Activated CD8-positive, alpha-beta memory T cell treated with anti-CD3 and anti-CD28 coated beads, Interleukin-2, amount 10 ng/mL, durations not matched to agents 7 days and 5 days (primary cell): ENCODE measurements at regions not wholly inside any gene's neighbourhood (a gene's known extent, or its start where the extent isn't known, plus 50 kb on each side); places are given as distances from the start of the nearest gene placed in this dataset.

Experiments used
- ATAC-seq: fragments of 150-1000 bp; cut with Tn5 transposase; one replicate; pipeline ENCODE4 v1.10.0; 2021; ENCODE audit warnings: moderate library complexity
- CTCF ChIA-PET: fragments of 350-600 bp; sonication (Branson Sonifier 250); formaldehyde crosslinking; loops from one replicate; lab custom pipeline; 2021; ENCODE audit warnings: antibody characterized with exemption; lab: Charles Lee
- DNase-seq: peaks from one replicate; pipeline ENCODE4 v3.0.0-alpha.2; 2020
- H3K27ac Mint-ChIP-seq: one replicate; pipeline ENCODE4 v1.8.0; 2021; ENCODE audit warnings: mild to moderate bottlenecking, mixed read lengths
- H3K27me3 Mint-ChIP-seq: one replicate; pipeline ENCODE4 v1.8.0; 2021; ENCODE audit warnings: mixed read lengths
- H3K36me3 Mint-ChIP-seq: one replicate; pipeline ENCODE4 v1.8.0; 2021; ENCODE audit warnings: mild to moderate bottlenecking, mixed read lengths
- H3K4me1 Mint-ChIP-seq: one replicate; pipeline ENCODE4 v1.8.0; 2021; ENCODE audit warnings: mixed read lengths
- H3K4me3 Mint-ChIP-seq: one replicate; pipeline ENCODE4 v1.8.0; 2021; ENCODE audit warnings: mild to moderate bottlenecking, moderate library complexity, mixed read lengths
- H3K9me3 Mint-ChIP-seq: one replicate; pipeline ENCODE4 v1.8.0; 2022; ENCODE audit warnings: low read depth, mixed read lengths

- Mint-ChIP-seq H3K4me3 (no peak overlapping the region), H3K27me3 (peaks cover 9% of the 10 kb centered on the region), H3K36me3 (no peaks in the 10 kb centered on the region), H3K4me1 (peaks cover 5% of the 10 kb centered on the region), H3K9me3 (no peaks in the 10 kb centered on the region), H3K27ac (no peak overlapping the region)
- ATAC-seq (no peak), DNase-seq (no peak)
- CTCF ChIA-PET = interaction anchor here (0.9 kb wide), 2 partner anchors 8 to 276 kb away, joined by 3 to 4 read pairs; no protein-coding TSS in a partner anchor
These were observed 188.5 kb upstream of the PMEPA1 start for GRCh38 chr20:57898332-57898731.

GRCh38 chr20:57897891-57898290 lies 188.1 kb upstream of the PMEPA1 start:
- H3K4me3 Mint-ChIP-seq = no peak overlapping the region
- H3K4me1 Mint-ChIP-seq = peaks cover 5% of the 10 kb centered on the region
- CTCF ChIA-PET = interaction anchor here (0.9 kb wide), 2 partner anchors 9 to 275 kb away, joined by 3 to 4 read pairs; no protein-coding TSS in a partner anchor
- no peak overlapping the region for H3K27ac Mint-ChIP-seq
- H3K27me3 Mint-ChIP-seq = peaks cover 9% of the 10 kb centered on the region
- ATAC-seq = no peak
- H3K36me3 Mint-ChIP-seq = no peaks in the 10 kb centered on the region
- no peaks in the 10 kb centered on the region for H3K9me3 Mint-ChIP-seq
- no peak for DNase-seq

- ATAC-seq = no peak
- Mint-ChIP-seq H3K27ac (no peak overlapping the region), H3K4me1 (peaks cover 4% of the 10 kb centered on the region), H3K36me3 (no peaks in the 10 kb centered on the region), H3K4me3 (no peak overlapping the region), H3K9me3 (no peaks in the 10 kb centered on the region), H3K27me3 (peaks cover 8% of the 10 kb centered on the region)
- no peak for DNase-seq
- CTCF ChIA-PET = interaction anchor here (0.9 kb wide), 1 partner anchor 9 kb away, joined by 3 read pairs; no protein-coding TSS in a partner anchor
These were observed 187.5 kb upstream of the PMEPA1 start for GRCh38 chr20:57897156-57897874.

GRCh38 chr20:57896563-57896962 lies 186.7 kb upstream of the PMEPA1 start:
- Mint-ChIP-seq H3K9me3 (no peaks in the 10 kb centered on the region), H3K27me3 (peaks cover 8% of the 10 kb centered on the region), H3K27ac (no peak overlapping the region), H3K4me1 (no peaks in the 10 kb centered on the region), H3K36me3 (no peaks in the 10 kb centered on the region), H3K4me3 (no peak overlapping the region)
- ATAC-seq (no peak), DNase-seq (no peak)
- CTCF ChIA-PET = no interaction called here

- no peaks in the 10 kb centered on the region for H3K36me3 Mint-ChIP-seq
- CTCF ChIA-PET = no interaction called here
- DNase-seq = no peak
- no peak overlapping the region for H3K4me3 Mint-ChIP-seq
- ATAC-seq = no peak
- peaks cover 8% of the 10 kb centered on the region for H3K27me3 Mint-ChIP-seq
- no peaks in the 10 kb centered on the region for H3K4me1 Mint-ChIP-seq
- H3K9me3 Mint-ChIP-seq = no peaks in the 10 kb centered on the region
- no peak overlapping the region for H3K27ac Mint-ChIP-seq
These were observed 186.2 kb upstream of the PMEPA1 start for GRCh38 chr20:57896017-57896416.

GRCh38 chr20:57895161-57895855 lies 185.5 kb upstream of the PMEPA1 start:
- Mint-ChIP-seq H3K36me3 (no peaks in the 10 kb centered on the region), H3K27ac (no peak overlapping the region), H3K4me3 (no peak overlapping the region), H3K27me3 (peaks cover 4% of the 10 kb centered on the region), H3K4me1 (no peaks in the 10 kb centered on the region), H3K9me3 (no peaks in the 10 kb centered on the region)
- no peak for DNase-seq
- no peak for ATAC-seq
- CTCF ChIA-PET = no interaction called here

GRCh38 chr20:57894522-57894921 lies 184.7 kb upstream of the PMEPA1 start:
- ATAC-seq = no peak

GRCh38 chr20:57894096-57894495 lies 184.3 kb upstream of the PMEPA1 start:
- CTCF ChIA-PET = no interaction called here
- DNase-seq (no peak), ATAC-seq (no peak)
- Mint-ChIP-seq H3K9me3 (no peaks in the 10 kb centered on the region), H3K4me1 (no peaks in the 10 kb centered on the region), H3K27ac (no peak overlapping the region), H3K36me3 (no peaks in the 10 kb centered on the region), H3K27me3 (no peaks in the 10 kb centered on the region), H3K4me3 (no peak overlapping the region)

More at GRCh38 chr20:57894522-57894921, 184.7 kb upstream of the PMEPA1 start:
- CTCF ChIA-PET = no interaction called here
- Mint-ChIP-seq H3K36me3 (no peaks in the 10 kb centered on the region), H3K27me3 (peaks cover 3% of the 10 kb centered on the region), H3K4me1 (no peaks in the 10 kb centered on the region), H3K4me3 (no peak overlapping the region), H3K27ac (no peak overlapping the region), H3K9me3 (no peaks in the 10 kb centered on the region)
- no peak for DNase-seq

GRCh38 chr20:57893366-57893999 lies 183.7 kb upstream of the PMEPA1 start:
- CTCF ChIA-PET = no interaction called here
- no peak overlapping the region for H3K27ac Mint-ChIP-seq
- DNase-seq (no peak), ATAC-seq (no peak)
- H3K27me3 Mint-ChIP-seq = peaks cover under 1% of the 10 kb centered on the region
- H3K4me3 Mint-ChIP-seq = no peak overlapping the region
- no peaks in the 10 kb centered on the region for H3K36me3 Mint-ChIP-seq
- no peaks in the 10 kb centered on the region for H3K4me1 Mint-ChIP-seq
- no peaks in the 10 kb centered on the region for H3K9me3 Mint-ChIP-seq

GRCh38 chr20:57892471-57892870 lies 182.7 kb upstream of the PMEPA1 start:
- no peak overlapping the region for H3K27ac Mint-ChIP-seq
- H3K9me3 Mint-ChIP-seq = peaks cover 2% of the 10 kb centered on the region
- H3K4me3 Mint-ChIP-seq = no peak overlapping the region

GRCh38 chr20:57891014-57891413 lies 181.2 kb upstream of the PMEPA1 start:
- no peak overlapping the region for H3K27ac Mint-ChIP-seq
- CTCF ChIA-PET = no interaction called here
- ATAC-seq = no peak

More at GRCh38 chr20:57892471-57892870, 182.7 kb upstream of the PMEPA1 start:
- H3K27me3 Mint-ChIP-seq = peaks cover 10% of the 10 kb centered on the region
- ATAC-seq (no peak), DNase-seq (no peak)
- no peaks in the 10 kb centered on the region for H3K4me1 Mint-ChIP-seq
- no peaks in the 10 kb centered on the region for H3K36me3 Mint-ChIP-seq
- CTCF ChIA-PET = no interaction called here

GRCh38 chr20:57890202-57890800 lies 180.5 kb upstream of the PMEPA1 start:
- H3K9me3 Mint-ChIP-seq = peaks cover 2% of the 10 kb centered on the region
- peaks cover 20% of the 10 kb centered on the region for H3K27me3 Mint-ChIP-seq
- ATAC-seq (no peak), DNase-seq (no peak)
- no peaks in the 10 kb centered on the region for H3K4me1 Mint-ChIP-seq
- CTCF ChIA-PET = no interaction called here
- H3K4me3 Mint-ChIP-seq = no peak overlapping the region
- no peaks in the 10 kb centered on the region for H3K36me3 Mint-ChIP-seq
- no peak overlapping the region for H3K27ac Mint-ChIP-seq

More at GRCh38 chr20:57891014-57891413, 181.2 kb upstream of the PMEPA1 start:
- Mint-ChIP-seq H3K9me3 (peaks cover 2% of the 10 kb centered on the region), H3K4me1 (no peaks in the 10 kb centered on the region), H3K36me3 (no peaks in the 10 kb centered on the region), H3K27me3 (peaks cover 20% of the 10 kb centered on the region), H3K4me3 (no peak overlapping the region)
- DNase-seq = no peak

- peaks cover 25% of the 10 kb centered on the region for H3K27me3 Mint-ChIP-seq
- DNase-seq (no peak), ATAC-seq (no peak)
- peaks cover 2% of the 10 kb centered on the region for H3K9me3 Mint-ChIP-seq
- H3K4me3 Mint-ChIP-seq = no peak overlapping the region
- no peaks in the 10 kb centered on the region for H3K36me3 Mint-ChIP-seq
- no peaks in the 10 kb centered on the region for H3K4me1 Mint-ChIP-seq
- CTCF ChIA-PET = interaction anchor here (1.0 kb wide), 1 partner anchor 292 kb away, joined by 4 read pairs; no protein-coding TSS in a partner anchor
- H3K27ac Mint-ChIP-seq = no peak overlapping the region
These were observed 178.8 kb upstream of the PMEPA1 start for GRCh38 chr20:57888591-57888990.
